MM.1S (cell line): ENCODE measurements at regions not wholly inside any gene's neighbourhood (a gene's known extent, or its start where the extent isn't known, plus 50 kb on each side); places are given as distances from the start of the nearest gene placed in this dataset.

Experiments
- CTCF ChIP-seq: fragments of 300-600 bp; sonication (generic); IDR thresholded peaks from 2 replicates; pipeline ENCODE4 v1.5.1; 2016; ENCODE audit warnings: antibody characterized with exemption, low read length, mixed read lengths
- EZH2phosphoT487 ChIP-seq: fragments of 300-600 bp; sonication (generic); IDR thresholded peaks from 2 replicates; pipeline ENCODE4 v1.6.1; 2018; ENCODE audit warnings: antibody characterized with exemption, low read length

GRCh38 chr13:112247471-112248405 lies 128.4 kb upstream of the SPACA7 start:
- TF ChIP-seq CTCF (no peak), EZH2phosphoT487 (no peak)
